SJCRH30 (cell line): ENCODE measurements at regions not wholly inside any gene's neighbourhood (a gene's known extent, or its start where the extent isn't known, plus 50 kb on each side); places are given as distances from the start of the nearest gene placed in this dataset.
"Not testable (repeated sequence)": the region's sequence is repeated elsewhere in the genome, so short reads cannot be mapped to it uniquely, and the experiment has no call there.

Experiments
- DNase-seq, 2 experiments: peaks; one replicate each; pipeline ENCODE4 v3.0.0-alpha.2; 2015 to 2020
- H3K27ac ChIP-seq: fragments of 250-450 bp; sonication (Bioruptor Pico); 2 replicates; pipeline ENCODE4 v1.5.1; 2020; ENCODE audit warnings: mild to moderate bottlenecking, moderate library complexity
- H3K27me3 ChIP-seq: fragments of 250-450 bp; sonication (Bioruptor Pico); 2 replicates; pipeline ENCODE4 v1.5.1; 2020; ENCODE audit warnings: mild to moderate bottlenecking, moderate library complexity
- H3K36me3 ChIP-seq: fragments of 250-450 bp; sonication (Bioruptor Pico); 2 replicates; pipeline ENCODE4 v1.5.1; 2020; ENCODE audit warnings: mild to moderate bottlenecking, moderate library complexity
- H3K4me1 ChIP-seq: fragments of 250-450 bp; sonication (Bioruptor Pico); 2 replicates; pipeline ENCODE4 v1.5.1; 2020; ENCODE audit warnings: mild to moderate bottlenecking, moderate library complexity
- H3K4me3 ChIP-seq: fragments of 250-450 bp; sonication (Bioruptor Pico); 2 replicates; pipeline ENCODE4 v1.5.1; 2020; ENCODE audit warnings: mild to moderate bottlenecking, moderate library complexity
- H3K9me3 ChIP-seq: fragments of 250-450 bp; sonication (Bioruptor Pico); replicated peaks from 2 replicates; pipeline ENCODE4 v1.5.1; 2020; ENCODE audit warnings: mild to moderate bottlenecking, moderate library complexity

DNA sequence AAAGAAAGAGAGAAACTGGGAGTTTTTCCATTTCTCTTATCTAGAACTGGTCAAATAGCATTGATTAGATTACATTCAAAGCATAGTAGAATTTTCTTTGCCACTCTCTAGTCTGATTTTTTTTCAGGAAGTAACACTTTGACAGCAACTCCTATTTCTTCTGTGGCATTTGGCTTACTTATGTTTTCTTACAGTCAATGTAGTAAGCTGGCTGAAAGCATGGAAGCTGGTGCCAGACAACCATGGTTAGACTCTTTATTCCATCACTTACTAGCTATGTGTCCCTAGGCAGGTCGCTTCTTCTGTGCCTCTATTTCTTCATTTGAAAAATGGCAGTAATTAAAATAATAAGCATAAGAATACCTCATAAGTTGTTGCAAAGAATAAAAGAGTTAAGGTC lies 54.2 kb upstream of the OPRM1 start:
- Histone ChIP-seq H3K27ac (no peak overlapping the region), H3K9me3 (0 out of 2 replicates have a peak, but pooled peaks cover 3% of the 10 kb centered on the region), H3K4me1 (no peaks in the 10 kb centered on the region; the same call in 1 of the 2 replicates), H3K36me3 (no peaks in the 10 kb centered on the region), H3K4me3 (no peak overlapping the region), H3K27me3 (no peaks in the 10 kb centered on the region)
- DNase-seq: no peak

GRCh38 chr6:153980171-153980570 lies 58.9 kb upstream of the OPRM1 start:
- H3K9me3 ChIP-seq: 0 out of 2 replicates have a peak, but pooled peaks cover 4% of the 10 kb centered on the region
- no peaks in the 10 kb centered on the region; the same call in 1 of the 2 replicates for H3K4me1 ChIP-seq
- no peak overlapping the region for H3K27ac ChIP-seq
- DNase-seq: no peak
- H3K36me3 ChIP-seq: no peaks in the 10 kb centered on the region
- H3K4me3 ChIP-seq: no peak overlapping the region
- no peaks in the 10 kb centered on the region for H3K27me3 ChIP-seq

GRCh38 chr6:153978911-153979548 lies 60.0 kb upstream of the OPRM1 start:
- not testable (repeated sequence) for DNase-seq, H3K9me3 ChIP-seq, H3K36me3 ChIP-seq, H3K27ac ChIP-seq, H3K27me3 ChIP-seq, H3K4me1 ChIP-seq, H3K4me3 ChIP-seq

DNA sequence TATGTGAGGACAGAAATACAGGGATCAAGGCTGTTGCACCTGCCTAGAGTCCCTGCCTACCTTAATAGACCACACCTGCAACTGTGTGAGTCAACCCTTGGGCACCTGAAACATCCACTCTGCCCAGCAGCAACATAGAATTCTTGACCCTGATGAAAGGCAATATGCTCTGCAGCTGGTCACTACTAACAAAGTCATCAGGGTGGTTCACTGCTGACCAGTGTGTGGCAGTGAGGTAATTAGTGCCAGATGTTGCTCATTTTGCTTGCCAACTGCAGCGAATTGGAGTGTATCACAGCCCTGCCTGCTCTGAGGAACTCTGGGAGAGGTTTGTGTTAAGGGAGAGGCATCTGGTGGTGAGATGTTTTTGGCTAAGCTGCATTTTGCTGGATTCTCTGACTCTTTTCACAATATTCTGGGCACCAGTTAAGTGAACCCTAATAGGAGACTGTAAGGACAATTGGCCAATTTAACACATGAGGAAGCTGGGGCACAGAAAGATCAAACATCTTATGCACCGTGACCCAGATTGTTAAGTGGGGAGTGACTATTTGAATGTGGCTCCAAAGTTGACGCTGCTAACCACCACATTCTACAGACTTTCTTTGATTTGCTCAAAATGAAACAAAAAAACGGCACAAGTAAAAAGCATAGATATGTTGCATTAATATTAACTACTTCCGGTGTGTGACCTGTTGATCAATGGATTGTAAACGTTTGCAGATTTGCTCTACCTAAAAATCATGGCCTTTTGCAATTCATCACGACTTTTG lies 61.9 kb upstream of the OPRM1 start:
- DNase-seq: peak in 1 of 2 experiments; percentile 4
- H3K4me3 ChIP-seq: no peak overlapping the region
- no peaks in the 10 kb centered on the region for H3K27me3 ChIP-seq
- no peaks in the 10 kb centered on the region; the same call in 1 of the 2 replicates for H3K4me1 ChIP-seq
- no peak overlapping the region for H3K27ac ChIP-seq
- 0 out of 2 replicates have a peak, but pooled peaks cover 4% of the 10 kb centered on the region for H3K9me3 ChIP-seq
- H3K36me3 ChIP-seq: no peaks in the 10 kb centered on the region

DNA sequence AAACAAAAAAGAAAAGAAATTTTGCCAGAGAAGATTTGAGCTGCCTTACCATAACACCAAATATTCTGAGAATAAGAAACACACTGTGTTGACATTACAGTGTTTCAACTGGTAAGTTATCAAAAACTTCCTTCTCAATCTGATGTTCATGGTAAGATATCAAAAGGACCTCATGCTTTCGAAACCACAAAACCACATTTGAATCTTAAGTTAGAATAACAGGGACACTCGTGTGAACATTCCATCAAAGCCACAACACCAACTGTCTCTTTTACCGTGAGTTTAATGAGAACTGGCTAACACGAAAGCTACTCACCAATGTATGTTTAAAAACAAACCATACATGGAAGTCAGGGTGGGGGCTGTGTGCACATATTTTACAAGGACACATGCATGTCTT lies 73.0 kb upstream of the OPRM1 start:
- peak; percentile 38 to 73 for DNase-seq

GRCh38 chr6:153963352-153963751 lies 75.7 kb upstream of the OPRM1 start:
- no peak for DNase-seq
- H3K4me3 ChIP-seq: no peak overlapping the region
- H3K27me3 ChIP-seq: no peaks in the 10 kb centered on the region
- peaks cover 3% of the 10 kb centered on the region; the same call in 1 of the 2 replicates for H3K4me1 ChIP-seq
- H3K36me3 ChIP-seq: no peaks in the 10 kb centered on the region
- no peak overlapping the region for H3K27ac ChIP-seq
- no peaks in the 10 kb centered on the region for H3K9me3 ChIP-seq

More for the DNA sequence above, 73.0 kb upstream of the OPRM1 start:
- Histone ChIP-seq H3K36me3 (no peaks in the 10 kb centered on the region), H3K27me3 (no peaks in the 10 kb centered on the region), H3K4me1 (peaks cover 3% of the 10 kb centered on the region; the same call in 1 of the 2 replicates), H3K27ac (no peak overlapping the region), H3K4me3 (no peak overlapping the region), H3K9me3 (no peaks in the 10 kb centered on the region)

- Histone ChIP-seq H3K27me3 (no peaks in the 10 kb centered on the region), H3K9me3 (no peaks in the 10 kb centered on the region), H3K4me1 (peaks cover 3% of the 10 kb centered on the region; the same call in 1 of the 2 replicates), H3K27ac (no peak overlapping the region), H3K36me3 (no peaks in the 10 kb centered on the region), H3K4me3 (no peak overlapping the region)
- DNase-seq: peak; percentile 6 to 46
Observed at GRCh38 chr6:153962555-153962954, 76.5 kb upstream of the OPRM1 start.

DNA sequence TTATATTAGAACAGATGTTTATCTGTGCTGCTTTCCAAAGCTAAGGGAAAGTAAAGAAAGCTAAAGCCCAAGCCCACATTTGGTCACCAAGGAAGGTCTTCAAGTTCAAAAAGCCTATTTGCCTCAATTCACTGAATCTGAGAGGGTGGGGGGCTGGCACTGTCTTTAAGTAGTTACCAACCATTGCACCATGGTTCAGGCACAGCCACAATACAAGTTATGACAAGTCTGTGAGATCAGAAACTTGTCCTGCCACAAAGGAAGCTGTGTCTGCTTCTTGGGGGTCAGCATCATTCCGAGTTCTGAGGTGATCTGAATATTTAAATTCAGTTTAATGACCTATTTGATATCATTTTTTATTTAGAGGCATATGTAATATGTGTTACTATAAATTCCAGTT lies 78.3 kb upstream of the OPRM1 start:
- no peak for DNase-seq
- H3K27me3 ChIP-seq: no peaks in the 10 kb centered on the region
- no peaks in the 10 kb centered on the region for H3K36me3 ChIP-seq
- no peak overlapping the region for H3K27ac ChIP-seq
- peaks cover 3% of the 10 kb centered on the region; the same call in 1 of the 2 replicates for H3K4me1 ChIP-seq
- H3K9me3 ChIP-seq: no peaks in the 10 kb centered on the region
- no peak overlapping the region for H3K4me3 ChIP-seq

DNA sequence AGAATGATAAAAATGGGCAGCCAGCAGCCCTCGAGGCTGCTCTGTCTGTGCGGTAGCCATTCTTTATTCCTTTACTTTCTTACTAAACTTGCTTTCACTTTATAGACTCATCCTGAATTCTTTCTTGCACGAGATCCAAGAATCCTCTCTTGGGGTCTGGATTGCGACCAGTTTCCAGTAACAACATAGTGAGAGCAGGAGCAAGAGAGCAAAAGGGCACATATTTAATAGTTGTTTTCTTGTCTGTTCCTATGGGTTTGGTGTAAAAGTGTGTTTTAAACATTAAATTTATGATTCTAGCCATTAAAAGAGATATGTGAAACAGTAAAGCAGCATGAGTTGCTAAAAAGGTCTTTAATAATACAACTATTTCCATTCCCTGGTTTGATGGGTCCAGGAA lies 78.8 kb upstream of the OPRM1 start:
- no peak overlapping the region for H3K27ac ChIP-seq
- no peak overlapping the region for H3K4me3 ChIP-seq
- peaks cover 3% of the 10 kb centered on the region; the same call in 1 of the 2 replicates for H3K4me1 ChIP-seq
- no peak for DNase-seq
- H3K9me3 ChIP-seq: no peaks in the 10 kb centered on the region
- H3K27me3 ChIP-seq: no peaks in the 10 kb centered on the region
- H3K36me3 ChIP-seq: no peaks in the 10 kb centered on the region

- no peaks in the 10 kb centered on the region for H3K27me3 ChIP-seq
- H3K9me3 ChIP-seq: no peaks in the 10 kb centered on the region
- H3K27ac ChIP-seq: no peak overlapping the region
- no peaks in the 10 kb centered on the region for H3K36me3 ChIP-seq
- peaks cover 3% of the 10 kb centered on the region; the same call in 1 of the 2 replicates for H3K4me1 ChIP-seq
- H3K4me3 ChIP-seq: no peak overlapping the region
- no peak for DNase-seq
Observed at GRCh38 chr6:153959276-153959675, 79.8 kb upstream of the OPRM1 start.

- no peak for DNase-seq
- no peaks in the 10 kb centered on the region for H3K36me3 ChIP-seq
- no peak overlapping the region for H3K27ac ChIP-seq
Observed at GRCh38 chr6:153958860-153959259, 80.2 kb upstream of the OPRM1 start.

DNA sequence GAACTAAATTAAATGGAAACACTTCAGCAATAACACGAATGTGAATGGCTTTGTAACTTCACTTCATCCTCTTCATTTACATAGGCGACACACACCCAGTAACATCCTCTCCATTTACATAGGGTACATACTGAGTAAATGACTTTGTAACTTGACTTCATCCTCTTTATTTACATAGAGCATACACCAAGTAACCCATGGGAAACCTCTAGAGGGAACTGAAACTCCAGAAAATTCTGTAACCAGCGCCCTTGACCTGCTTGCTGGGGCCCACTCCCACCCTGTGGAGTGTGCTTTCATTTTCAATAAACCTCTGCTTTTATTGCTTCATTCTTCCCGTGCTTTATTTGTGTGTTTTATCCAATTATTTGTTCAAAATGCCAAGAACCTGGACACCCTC lies 81.6 kb upstream of the OPRM1 start:
- H3K27me3 ChIP-seq: no peaks in the 10 kb centered on the region
- no peak for DNase-seq
- H3K4me3 ChIP-seq: no peak overlapping the region
- H3K27ac ChIP-seq: no peak overlapping the region
- no peaks in the 10 kb centered on the region for H3K36me3 ChIP-seq
- no peaks in the 10 kb centered on the region for H3K9me3 ChIP-seq
- no peaks in the 10 kb centered on the region for H3K4me1 ChIP-seq

More at GRCh38 chr6:153958860-153959259, 80.2 kb upstream of the OPRM1 start:
- Histone ChIP-seq H3K9me3 (no peaks in the 10 kb centered on the region), H3K4me1 (peaks cover 3% of the 10 kb centered on the region; the same call in 1 of the 2 replicates), H3K4me3 (no peak overlapping the region), H3K27me3 (no peaks in the 10 kb centered on the region)

DNA sequence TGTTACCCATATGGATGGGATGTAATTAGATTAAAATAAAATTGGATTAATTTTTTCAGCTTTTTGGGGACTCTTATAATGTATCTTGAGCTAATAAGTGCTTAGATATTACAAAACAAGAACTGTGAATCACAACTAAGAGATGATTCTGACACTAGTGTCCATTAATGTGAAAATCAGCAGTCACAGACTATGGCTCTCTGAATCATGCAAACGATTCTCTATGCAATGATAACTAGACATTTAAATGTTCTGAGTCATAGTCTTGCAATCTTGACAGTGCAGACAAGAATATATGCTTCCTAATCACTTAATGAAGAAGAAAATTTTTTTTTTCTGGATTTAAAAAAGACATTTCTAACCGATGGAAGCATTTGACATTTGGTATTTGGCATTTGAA lies 82.2 kb upstream of the OPRM1 start:
- DNase-seq: no peak
- H3K36me3 ChIP-seq: no peaks in the 10 kb centered on the region
- no peaks in the 10 kb centered on the region for H3K4me1 ChIP-seq
- 0 out of 2 replicates have a peak, but pooled peaks cover 2% of the 10 kb centered on the region for H3K27me3 ChIP-seq
- no peak overlapping the region for H3K4me3 ChIP-seq
- H3K27ac ChIP-seq: no peak overlapping the region
- no peaks in the 10 kb centered on the region for H3K9me3 ChIP-seq

DNA sequence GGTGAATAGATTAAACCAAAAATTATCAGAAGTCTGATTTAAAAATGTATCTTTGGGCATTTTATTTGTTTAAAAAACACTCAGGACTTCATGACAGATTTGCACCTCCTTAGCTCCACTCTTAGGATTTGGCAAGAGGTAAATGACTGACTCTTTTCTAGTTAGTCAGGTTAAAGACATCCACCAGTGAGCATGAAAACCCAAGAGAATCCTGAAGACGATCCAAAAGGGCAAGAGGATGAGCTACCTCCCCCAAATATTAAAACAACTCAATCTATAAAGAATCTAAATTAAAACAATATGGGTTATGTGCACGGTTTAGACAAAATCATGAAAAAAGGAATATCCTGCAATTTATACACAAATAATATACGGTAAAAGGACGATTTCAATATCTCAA lies 89.4 kb upstream of the OPRM1 start:
- Histone ChIP-seq H3K9me3 (no peaks in the 10 kb centered on the region), H3K4me3 (no peak overlapping the region), H3K4me1 (no peaks in the 10 kb centered on the region), H3K27ac (no peak overlapping the region), H3K27me3 (0 out of 2 replicates have a peak, but pooled peaks cover 3% of the 10 kb centered on the region), H3K36me3 (no peaks in the 10 kb centered on the region)
- no peak for DNase-seq

DNA sequence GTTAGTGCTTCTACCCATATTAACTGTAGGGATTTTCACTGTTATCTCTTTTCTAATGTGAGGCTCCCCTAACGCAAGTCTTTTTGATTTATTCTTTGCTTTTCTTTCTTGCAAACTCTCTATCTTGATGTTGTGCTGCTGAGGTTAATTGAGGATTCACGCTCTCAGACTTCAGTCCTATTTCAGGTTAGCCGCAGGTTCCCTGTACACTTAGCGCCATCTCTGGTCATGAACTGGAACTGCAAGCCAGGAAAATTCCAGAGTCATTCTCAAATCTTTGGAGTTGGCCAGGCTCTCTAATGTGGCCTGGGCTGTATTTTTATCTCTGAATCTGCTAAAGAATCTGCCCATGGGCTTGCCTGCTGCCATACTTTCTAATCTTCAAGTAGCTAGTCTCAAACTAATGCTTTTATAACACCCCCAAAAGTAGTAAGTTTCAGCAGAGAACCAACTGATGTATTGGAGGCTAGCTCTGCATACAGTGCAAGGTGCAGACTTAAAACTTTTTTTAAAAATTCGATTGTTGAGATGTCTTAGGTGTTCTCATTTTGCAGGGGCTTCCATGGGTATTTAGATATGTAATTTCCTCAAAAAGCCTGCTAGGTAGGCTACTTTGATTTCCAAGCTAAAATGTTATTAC lies 91.1 kb upstream of the OPRM1 start:
- H3K36me3 ChIP-seq: no peaks in the 10 kb centered on the region
- no peak overlapping the region for H3K4me3 ChIP-seq
- H3K27ac ChIP-seq: no peak overlapping the region
- H3K4me1 ChIP-seq: no peaks in the 10 kb centered on the region
- H3K27me3 ChIP-seq: 0 out of 2 replicates have a peak, but pooled peaks cover 3% of the 10 kb centered on the region
- peak; percentile 17 to 67 for DNase-seq
- H3K9me3 ChIP-seq: no peaks in the 10 kb centered on the region
